ENCODE measurements at regions not wholly inside any gene's neighbourhood (a gene's known extent, or its start where the extent isn't known, plus 50 kb on each side); places are given as distances from the start of the nearest gene placed in this dataset.

GRCh38 chr12:47007048-47007447, 72.4 kb upstream of the PCED1B start:
- ChIA-PET CTCF (no interaction called here), POLR2A (no interaction called here)

GRCh38 chr12:47012552-47012951, 66.9 kb upstream of the PCED1B start:
- H3K9me3 ChIP-seq (ENCODE audit: control insufficient read depth in 1 of 2, insufficient read depth in 1 of 2, low read length in 2 of 2): no peaks in the 10 kb centered on the region
- H3K27ac ChIP-seq (ENCODE audit: low read depth in 1 of 2, low read length in 2 of 2): no peak overlapping the region
- no peak for TF ChIP-seq CTCF (IDR thresholded peaks at IDR 0.05)
- Mint-ChIP-seq H3K4me1 (ENCODE audit: low read depth) (no peaks in the 10 kb centered on the region), H3K36me3 (ENCODE audit: low read depth) (no peaks in the 10 kb centered on the region), H3K27me3 (peaks cover 42% of the 10 kb centered on the region), H3K27ac (no peak overlapping the region), H3K4me3 (no peak overlapping the region), H3K9me3 (peaks cover 5% of the 10 kb centered on the region)
- DNase-seq (no peak), ATAC-seq (ENCODE audit: poor library complexity) (no peak)
- H3K4me1 ChIP-seq (ENCODE audit: insufficient read depth, low read length): no peaks in the 10 kb centered on the region
- intact Hi-C loops (cut with DNase I, micrococcal nuclease): no loop called here
- no peaks in the 10 kb centered on the region for H3K36me3 ChIP-seq (ENCODE audit: insufficient read depth, low read length)
- H3K27me3 ChIP-seq (ENCODE audit: control insufficient read depth in 1 of 2, insufficient read depth in 2 of 2, low read length in 2 of 2): no peaks in the 10 kb centered on the region
- POLR2A ChIA-PET: no interaction called here
- no peak overlapping the region for H3K4me3 ChIP-seq (ENCODE audit: low read length)
- CTCF ChIA-PET: no interaction called here

More at GRCh38 chr12:47007048-47007447, 72.4 kb upstream of the PCED1B start:
- no peak for TF ChIP-seq CTCF (IDR thresholded peaks at IDR 0.05)
- DNase-seq (no peak), ATAC-seq (ENCODE audit: poor library complexity) (no peak)
- Histone ChIP-seq H3K36me3 (ENCODE audit: insufficient read depth, low read length) (no peaks in the 10 kb centered on the region), H3K4me1 (ENCODE audit: insufficient read depth, low read length) (no peaks in the 10 kb centered on the region), H3K27ac (ENCODE audit: low read depth in 1 of 2, low read length in 2 of 2) (no peak overlapping the region), H3K27me3 (ENCODE audit: control insufficient read depth in 1 of 2, insufficient read depth in 2 of 2, low read length in 2 of 2) (peaks cover 4 to 6% of the 10 kb centered on the region in 2 experiments), H3K4me3 (ENCODE audit: low read length) (no peak overlapping the region), H3K9me3 (ENCODE audit: control insufficient read depth in 1 of 2, insufficient read depth in 1 of 2, low read length in 2 of 2) (no peaks in the 10 kb centered on the region)
- Mint-ChIP-seq H3K9me3 (peaks cover 5% of the 10 kb centered on the region), H3K4me1 (ENCODE audit: low read depth) (no peaks in the 10 kb centered on the region), H3K4me3 (no peak overlapping the region), H3K27me3 (peaks cover 56% of the 10 kb centered on the region), H3K36me3 (ENCODE audit: low read depth) (no peaks in the 10 kb centered on the region), H3K27ac (no peak overlapping the region)
- intact Hi-C loops (cut with DNase I, micrococcal nuclease): no loop called here

- no peak overlapping the region for H3K4me3 Mint-ChIP-seq
- Histone ChIP-seq H3K27ac (ENCODE audit: low read depth in 1 of 2, low read length in 2 of 2) (no peak overlapping the region), H3K27me3 (ENCODE audit: control insufficient read depth in 1 of 2, insufficient read depth in 2 of 2, low read length in 2 of 2) (no peaks in the 10 kb centered on the region), H3K4me1 (ENCODE audit: insufficient read depth, low read length) (no peaks in the 10 kb centered on the region), H3K4me3 (ENCODE audit: low read length) (no peak overlapping the region), H3K36me3 (ENCODE audit: insufficient read depth, low read length) (no peaks in the 10 kb centered on the region), H3K9me3 (ENCODE audit: control insufficient read depth in 1 of 2, insufficient read depth in 1 of 2, low read length in 2 of 2) (no peaks in the 10 kb centered on the region)
- ATAC-seq (ENCODE audit: poor library complexity): no peak
- H3K9me3 Mint-ChIP-seq: peaks cover 3% of the 10 kb centered on the region
- no peak for DNase-seq
- ChIA-PET CTCF (no interaction called here), POLR2A (interaction anchor here (0.6 kb wide), 1 partner anchor 703 kb away, joined by 3 read pairs; no protein-coding TSS in a partner anchor)
- no peak overlapping the region for H3K27ac Mint-ChIP-seq
- H3K27me3 Mint-ChIP-seq: peaks cover 32% of the 10 kb centered on the region
- no peaks in the 10 kb centered on the region for H3K36me3 Mint-ChIP-seq (ENCODE audit: low read depth)
- TF ChIP-seq CTCF (IDR thresholded peaks at IDR 0.05): no peak
- intact Hi-C loops (cut with DNase I, micrococcal nuclease): no loop called here
- no peaks in the 10 kb centered on the region for H3K4me1 Mint-ChIP-seq (ENCODE audit: low read depth)
These were observed 64.9 kb upstream of the PCED1B start for GRCh38 chr12:47014474-47014873.

Data from CD4-positive, alpha-beta T cell (primary cell).